SK-N-SH treated with all-trans-retinoic acid at 6 μM for 48 hours (cell line): ENCODE measurements at regions not wholly inside any gene's neighbourhood (a gene's known extent, or its start where the extent isn't known, plus 50 kb on each side); places are given as distances from the start of the nearest gene placed in this dataset.

ENCODE experiments used
- ATAC-seq: fragments of 200-7000 bp; cut with Tn5 transposase; 3 replicates; pipeline ENCODE4 v1.9.1; 2020; ENCODE audit warnings: mild to moderate bottlenecking, moderate library complexity
- BACH2 ChIP-seq: fragments of 250-450 bp; sonication (Bioruptor Pico); IDR thresholded peaks from 2 replicates; pipeline ENCODE4 v1.9.0; 2021; ENCODE audit warnings: mild to moderate bottlenecking, borderline replicate concordance
- CSDC2 ChIP-seq: fragments of 250-450 bp; sonication (Bioruptor Pico); IDR thresholded peaks from 2 replicates; pipeline ENCODE4 v1.5.0; 2020; ENCODE audit warnings: mild to moderate bottlenecking, moderate library complexity
- ESRRG ChIP-seq: fragments of 250-450 bp; sonication (Bioruptor Pico); IDR thresholded peaks from 2 replicates; pipeline ENCODE4 v1.6.1; 2021; ENCODE audit warnings: mild to moderate bottlenecking
- GLIS3 ChIP-seq: fragments of 250-450 bp; sonication (Bioruptor Pico); IDR thresholded peaks from 2 replicates; pipeline ENCODE4 v1.5.0; 2020; ENCODE audit warnings: mild to moderate bottlenecking, moderate library complexity
- ISL1 ChIP-seq: fragments of 250-450 bp; sonication (Bioruptor Pico); IDR thresholded peaks from 2 replicates; pipeline ENCODE4 v2.1.2; 2022; ENCODE audit warnings: mild to moderate bottlenecking, moderate library complexity
- OSR1 ChIP-seq: fragments of 250-450 bp; sonication (Bioruptor Pico); IDR thresholded peaks from 2 replicates; pipeline ENCODE4 v1.8.0; 2022; ENCODE audit warnings: moderate library complexity, mild to moderate bottlenecking, inconsistent platforms
- PPARA ChIP-seq: fragments of 250-450 bp; sonication (Bioruptor Pico); IDR thresholded peaks from 2 replicates; pipeline ENCODE4 v1.5.0; 2020; ENCODE audit warnings: mild to moderate bottlenecking, borderline replicate concordance
- RARB ChIP-seq: fragments of 250-450 bp; sonication (Bioruptor Pico); IDR thresholded peaks from 2 replicates; pipeline ENCODE4 v1.8.0; 2021; ENCODE audit warnings: mild to moderate bottlenecking, moderate library complexity
- SNAI2 ChIP-seq: fragments of 250-450 bp; sonication (Bioruptor Pico); IDR thresholded peaks from 2 replicates; pipeline ENCODE4 v1.5.0; 2020; ENCODE audit warnings: mild to moderate bottlenecking, moderate library complexity
- TCF4 ChIP-seq: fragments of 250-450 bp; sonication (Bioruptor Pico); IDR thresholded peaks from 2 replicates; pipeline ENCODE4 v1.8.0; 2021; ENCODE audit warnings: mild to moderate bottlenecking, moderate library complexity, borderline replicate concordance
- TOX ChIP-seq: fragments of 250-450 bp; sonication (Bioruptor Pico); IDR thresholded peaks from 2 replicates; pipeline ENCODE4 v1.8.0; 2021; ENCODE audit warnings: mild to moderate bottlenecking, moderate library complexity, borderline replicate concordance
- ZC3H10 ChIP-seq: fragments of 250-450 bp; sonication (Bioruptor Pico); IDR thresholded peaks from 2 replicates; pipeline ENCODE4 v1.5.1; 2021; ENCODE audit warnings: mild to moderate bottlenecking, moderate library complexity
- ZFP3 ChIP-seq: fragments of 250-450 bp; sonication (Bioruptor Pico); IDR thresholded peaks from 2 replicates; pipeline ENCODE4 v1.5.0; 2020; ENCODE audit warnings: mild to moderate bottlenecking, moderate library complexity
- ZFP30 ChIP-seq: fragments of 450-650 bp; formaldehyde crosslinking; IDR thresholded peaks from 2 replicates; pipeline ENCODE4 v1.5.0; 2022; ENCODE audit warnings: mild to moderate bottlenecking, moderate library complexity
- ZNF565 ChIP-seq: fragments of 450-650 bp; formaldehyde crosslinking; conservative IDR thresholded peaks from 2 replicates; pipeline ENCODE4 v1.5.0; 2020; ENCODE audit warnings: low read depth, mild to moderate bottlenecking, moderate library complexity
- ZNF70 ChIP-seq: fragments of 450-650 bp; formaldehyde crosslinking; IDR thresholded peaks from 2 replicates; pipeline ENCODE4 v1.5.0; 2020; ENCODE audit warnings: mild to moderate bottlenecking, moderate library complexity
- ZNF8 ChIP-seq: fragments of 450-650 bp; formaldehyde crosslinking; IDR thresholded peaks from 2 replicates; pipeline ENCODE4 v1.5.0; 2020; ENCODE audit warnings: mild to moderate bottlenecking, moderate library complexity
- TF ChIP-seq, protein P1 (sequence below): fragments of 250-450 bp; sonication (Bioruptor Pico); IDR thresholded peaks from 2 replicates; pipeline ENCODE4 v1.5.0; 2020; ENCODE audit warnings: mild to moderate bottlenecking, moderate library complexity
- TF ChIP-seq, protein P2 (sequence below): fragments of 250-450 bp; sonication (Bioruptor Pico); IDR thresholded peaks from 2 replicates; pipeline ENCODE4 v1.8.0; 2020; ENCODE audit warnings: mild to moderate bottlenecking, moderate library complexity, borderline replicate concordance
- TF ChIP-seq, protein P3 (sequence below): fragments of 250-450 bp; sonication (Bioruptor Pico); IDR thresholded peaks from 2 replicates; pipeline ENCODE4 v1.8.0; 2021; ENCODE audit warnings: low read depth, mild to moderate bottlenecking, moderate library complexity, borderline replicate concordance
- TF ChIP-seq, protein P4 (sequence below): fragments of 250-450 bp; sonication (Bioruptor Pico); IDR thresholded peaks from 2 replicates; pipeline ENCODE4 v1.5.1; 2020; ENCODE audit warnings: low read depth, mild to moderate bottlenecking, moderate library complexity
- TF ChIP-seq, protein P5 (sequence below): fragments of 250-450 bp; sonication (Bioruptor Pico); IDR thresholded peaks from 2 replicates; pipeline ENCODE4 v1.5.1; 2021; ENCODE audit warnings: mild to moderate bottlenecking, moderate library complexity

DNA sequence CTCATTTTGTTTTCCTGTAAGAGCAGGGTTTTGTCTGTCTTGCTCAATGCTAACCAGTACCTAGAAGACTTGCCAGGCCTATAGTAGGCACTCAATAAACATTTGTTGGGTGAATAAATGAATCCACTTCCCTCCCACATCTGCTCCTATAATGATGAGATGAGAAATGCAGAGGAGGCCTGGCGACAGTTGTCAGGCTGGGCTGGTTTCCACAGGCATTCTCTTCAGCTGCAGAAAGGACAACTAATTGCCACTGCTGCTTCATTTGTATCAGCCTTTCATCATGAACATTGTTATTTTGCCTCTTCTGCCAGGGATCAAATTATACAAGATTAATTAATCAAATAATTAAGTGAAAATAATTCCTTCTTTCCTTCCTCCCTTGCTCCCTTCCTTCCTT is 82.0 kb upstream of the PTHLH start:
- no peak for ATAC-seq
- TF ChIP-seq, protein P1, sequence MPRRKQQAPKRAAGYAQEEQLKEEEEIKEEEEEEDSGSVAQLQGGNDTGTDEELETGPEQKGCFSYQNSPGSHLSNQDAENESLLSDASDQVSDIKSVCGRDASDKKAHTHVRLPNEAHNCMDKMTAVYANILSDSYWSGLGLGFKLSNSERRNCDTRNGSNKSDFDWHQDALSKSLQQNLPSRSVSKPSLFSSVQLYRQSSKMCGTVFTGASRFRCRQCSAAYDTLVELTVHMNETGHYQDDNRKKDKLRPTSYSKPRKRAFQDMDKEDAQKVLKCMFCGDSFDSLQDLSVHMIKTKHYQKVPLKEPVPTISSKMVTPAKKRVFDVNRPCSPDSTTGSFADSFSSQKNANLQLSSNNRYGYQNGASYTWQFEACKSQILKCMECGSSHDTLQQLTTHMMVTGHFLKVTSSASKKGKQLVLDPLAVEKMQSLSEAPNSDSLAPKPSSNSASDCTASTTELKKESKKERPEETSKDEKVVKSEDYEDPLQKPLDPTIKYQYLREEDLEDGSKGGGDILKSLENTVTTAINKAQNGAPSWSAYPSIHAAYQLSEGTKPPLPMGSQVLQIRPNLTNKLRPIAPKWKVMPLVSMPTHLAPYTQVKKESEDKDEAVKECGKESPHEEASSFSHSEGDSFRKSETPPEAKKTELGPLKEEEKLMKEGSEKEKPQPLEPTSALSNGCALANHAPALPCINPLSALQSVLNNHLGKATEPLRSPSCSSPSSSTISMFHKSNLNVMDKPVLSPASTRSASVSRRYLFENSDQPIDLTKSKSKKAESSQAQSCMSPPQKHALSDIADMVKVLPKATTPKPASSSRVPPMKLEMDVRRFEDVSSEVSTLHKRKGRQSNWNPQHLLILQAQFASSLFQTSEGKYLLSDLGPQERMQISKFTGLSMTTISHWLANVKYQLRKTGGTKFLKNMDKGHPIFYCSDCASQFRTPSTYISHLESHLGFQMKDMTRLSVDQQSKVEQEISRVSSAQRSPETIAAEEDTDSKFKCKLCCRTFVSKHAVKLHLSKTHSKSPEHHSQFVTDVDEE (CRISPR knock-in tag), result no peak
- no peak for TF ChIP-seq SNAI2
- TF ChIP-seq ESRRG (CRISPR knock-in tag), result no peak
- TF ChIP-seq OSR1, result no peak
- TF ChIP-seq ZFP30 (CRISPR knock-in tag), result no peak
- TF ChIP-seq, protein P2, sequence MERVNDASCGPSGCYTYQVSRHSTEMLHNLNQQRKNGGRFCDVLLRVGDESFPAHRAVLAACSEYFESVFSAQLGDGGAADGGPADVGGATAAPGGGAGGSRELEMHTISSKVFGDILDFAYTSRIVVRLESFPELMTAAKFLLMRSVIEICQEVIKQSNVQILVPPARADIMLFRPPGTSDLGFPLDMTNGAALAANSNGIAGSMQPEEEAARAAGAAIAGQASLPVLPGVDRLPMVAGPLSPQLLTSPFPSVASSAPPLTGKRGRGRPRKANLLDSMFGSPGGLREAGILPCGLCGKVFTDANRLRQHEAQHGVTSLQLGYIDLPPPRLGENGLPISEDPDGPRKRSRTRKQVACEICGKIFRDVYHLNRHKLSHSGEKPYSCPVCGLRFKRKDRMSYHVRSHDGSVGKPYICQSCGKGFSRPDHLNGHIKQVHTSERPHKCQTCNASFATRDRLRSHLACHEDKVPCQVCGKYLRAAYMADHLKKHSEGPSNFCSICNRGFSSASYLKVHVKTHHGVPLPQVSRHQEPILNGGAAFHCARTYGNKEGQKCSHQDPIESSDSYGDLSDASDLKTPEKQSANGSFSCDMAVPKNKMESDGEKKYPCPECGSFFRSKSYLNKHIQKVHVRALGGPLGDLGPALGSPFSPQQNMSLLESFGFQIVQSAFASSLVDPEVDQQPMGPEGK (CRISPR knock-in tag), result no peak
- no peak for TF ChIP-seq BACH2 (CRISPR knock-in tag)
- no peak for TF ChIP-seq RARB (CRISPR knock-in tag)
- no peak for TF ChIP-seq ZNF565 (CRISPR knock-in tag)
- TF ChIP-seq, protein P3, sequence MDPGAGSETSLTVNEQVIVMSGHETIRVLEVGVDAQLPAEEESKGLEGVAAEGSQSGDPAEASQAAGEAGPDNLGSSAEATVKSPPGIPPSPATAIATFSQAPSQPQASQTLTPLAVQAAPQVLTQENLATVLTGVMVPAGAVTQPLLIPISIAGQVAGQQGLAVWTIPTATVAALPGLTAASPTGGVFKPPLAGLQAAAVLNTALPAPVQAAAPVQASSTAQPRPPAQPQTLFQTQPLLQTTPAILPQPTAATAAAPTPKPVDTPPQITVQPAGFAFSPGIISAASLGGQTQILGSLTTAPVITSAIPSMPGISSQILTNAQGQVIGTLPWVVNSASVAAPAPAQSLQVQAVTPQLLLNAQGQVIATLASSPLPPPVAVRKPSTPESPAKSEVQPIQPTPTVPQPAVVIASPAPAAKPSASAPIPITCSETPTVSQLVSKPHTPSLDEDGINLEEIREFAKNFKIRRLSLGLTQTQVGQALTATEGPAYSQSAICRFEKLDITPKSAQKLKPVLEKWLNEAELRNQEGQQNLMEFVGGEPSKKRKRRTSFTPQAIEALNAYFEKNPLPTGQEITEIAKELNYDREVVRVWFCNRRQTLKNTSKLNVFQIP (CRISPR knock-in tag), result no peak
- no peak for TF ChIP-seq ZC3H10 (CRISPR knock-in tag)
- TF ChIP-seq TOX, result no peak

DNA sequence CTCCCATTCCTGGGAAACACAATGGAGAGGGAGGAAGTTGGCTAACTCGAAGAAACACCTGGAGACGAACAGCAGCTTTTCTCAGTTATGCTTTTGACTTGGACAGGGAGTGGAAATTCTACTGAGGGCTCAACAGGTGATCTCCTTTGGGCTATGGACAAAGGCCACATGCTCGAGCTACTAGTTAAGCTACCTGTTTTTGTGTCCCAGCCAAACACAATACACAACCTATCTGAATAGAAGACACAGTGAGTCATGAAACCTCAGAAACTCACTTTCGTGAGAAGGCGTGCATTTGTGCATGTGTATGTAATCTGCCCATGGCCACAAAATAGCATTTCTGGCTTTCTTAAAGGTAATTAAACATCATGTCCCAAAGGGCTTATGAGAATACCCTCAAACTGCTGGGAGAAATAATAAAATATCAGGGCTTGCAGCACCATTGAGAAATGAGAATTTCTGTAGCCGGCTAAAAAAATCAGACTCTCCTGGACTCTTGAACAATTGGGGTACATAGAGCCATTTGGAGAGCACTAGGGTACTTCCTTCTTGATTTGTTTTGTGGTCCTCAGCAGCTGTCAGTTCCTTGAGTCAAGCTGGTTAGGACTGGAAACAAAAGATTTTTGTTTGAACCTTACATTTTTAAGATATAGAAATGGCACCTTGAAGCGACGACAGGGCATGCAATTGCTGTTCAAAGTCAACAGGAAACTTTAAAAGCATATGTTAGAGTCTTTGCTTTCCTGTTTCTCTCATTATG is 85.5 kb upstream of the PTHLH start:
- TF ChIP-seq OSR1 (no peak), ZNF8 (no peak), TOX (no peak), ESRRG (CRISPR knock-in tag) (no peak), ZNF70 (CRISPR knock-in tag) (no peak), PPARA (CRISPR knock-in tag) (no peak), SNAI2 (no peak), BACH2 (CRISPR knock-in tag) (no peak), ISL1 (CRISPR knock-in tag) (no peak), ZC3H10 (CRISPR knock-in tag) (no peak), ZFP3 (CRISPR knock-in tag) (no peak), GLIS3 (no peak), CSDC2 (CRISPR knock-in tag) (no peak), TCF4 (CRISPR knock-in tag) (no peak)
- TF ChIP-seq, protein P4, sequence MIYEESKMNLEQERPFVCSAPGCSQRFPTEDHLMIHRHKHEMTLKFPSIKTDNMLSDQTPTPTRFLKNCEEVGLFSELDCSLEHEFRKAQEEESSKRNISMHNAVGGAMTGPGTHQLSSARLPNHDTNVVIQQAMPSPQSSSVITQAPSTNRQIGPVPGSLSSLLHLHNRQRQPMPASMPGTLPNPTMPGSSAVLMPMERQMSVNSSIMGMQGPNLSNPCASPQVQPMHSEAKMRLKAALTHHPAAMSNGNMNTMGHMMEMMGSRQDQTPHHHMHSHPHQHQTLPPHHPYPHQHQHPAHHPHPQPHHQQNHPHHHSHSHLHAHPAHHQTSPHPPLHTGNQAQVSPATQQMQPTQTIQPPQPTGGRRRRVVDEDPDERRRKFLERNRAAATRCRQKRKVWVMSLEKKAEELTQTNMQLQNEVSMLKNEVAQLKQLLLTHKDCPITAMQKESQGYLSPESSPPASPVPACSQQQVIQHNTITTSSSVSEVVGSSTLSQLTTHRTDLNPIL (CRISPR knock-in tag), result no peak
- TF ChIP-seq, protein P1 (CRISPR knock-in tag), result no peak
- TF ChIP-seq, protein P5, sequence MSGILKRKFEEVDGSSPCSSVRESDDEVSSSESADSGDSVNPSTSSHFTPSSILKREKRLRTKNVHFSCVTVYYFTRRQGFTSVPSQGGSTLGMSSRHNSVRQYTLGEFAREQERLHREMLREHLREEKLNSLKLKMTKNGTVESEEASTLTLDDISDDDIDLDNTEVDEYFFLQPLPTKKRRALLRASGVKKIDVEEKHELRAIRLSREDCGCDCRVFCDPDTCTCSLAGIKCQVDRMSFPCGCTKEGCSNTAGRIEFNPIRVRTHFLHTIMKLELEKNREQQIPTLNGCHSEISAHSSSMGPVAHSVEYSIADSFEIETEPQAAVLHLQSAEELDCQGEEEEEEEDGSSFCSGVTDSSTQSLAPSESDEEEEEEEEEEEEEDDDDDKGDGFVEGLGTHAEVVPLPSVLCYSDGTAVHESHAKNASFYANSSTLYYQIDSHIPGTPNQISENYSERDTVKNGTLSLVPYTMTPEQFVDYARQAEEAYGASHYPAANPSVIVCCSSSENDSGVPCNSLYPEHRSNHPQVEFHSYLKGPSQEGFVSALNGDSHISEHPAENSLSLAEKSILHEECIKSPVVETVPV (CRISPR knock-in tag), result no peak
- TF ChIP-seq, protein P3 (CRISPR knock-in tag), result no peak
- ATAC-seq, result no peak
